Endothelial cell of umbilical vein (primary cell): ENCODE measurements at regions not wholly inside any gene's neighbourhood (a gene's known extent, or its start where the extent isn't known, plus 50 kb on each side); places are given as distances from the start of the nearest gene placed in this dataset.

ENCODE experiments used
- EZH2 ChIP-seq: IDR thresholded peaks from 2 replicates; pipeline ENCODE4 v1.6.1; 2012; ENCODE audit warnings: borderline replicate concordance, low read depth, mild to moderate bottlenecking, moderate library complexity, low read length, inconsistent platforms; ENCODE audit not compliant: severe bottlenecking
- FOS ChIP-seq: IDR thresholded peaks from 2 replicates; pipeline ENCODE4 v1.6.1; 2011; ENCODE audit warnings: mild to moderate bottlenecking, low read length, moderate library complexity, borderline replicate concordance; ENCODE audit not compliant: insufficient read depth
- JUN ChIP-seq: IDR thresholded peaks from 2 replicates; pipeline ENCODE4 v1.6.1; 2011; ENCODE audit warnings: borderline replicate concordance, low read depth; ENCODE audit not compliant: insufficient read length, insufficient read depth
- POLR2A ChIP-seq: IDR thresholded peaks from 2 replicates; pipeline ENCODE4 v1.6.1; 2012; ENCODE audit warnings: low read depth, mild to moderate bottlenecking, control low read depth, low read length
- POLR2AphosphoS5 ChIP-seq: IDR thresholded peaks from 2 replicates; pipeline ENCODE4 v1.6.1; 2012; ENCODE audit warnings: low read depth, mild to moderate bottlenecking, control low read depth, low read length, moderate library complexity; ENCODE audit not compliant: insufficient read depth
- TF ChIP-seq, protein P1 (sequence below), 2 donors: IDR thresholded peaks; 1 replicate in 1 of 2; 2 replicates in 1 of 2; pipeline ENCODE4 v1.5.1; 2011; ENCODE audit warnings: low read length in 2 of 2, mild to moderate bottlenecking in 2 of 2, moderate library complexity in 2 of 2, control low read depth in 1 of 2, inconsistent platforms in 1 of 2, low read depth in 1 of 2; ENCODE audit not compliant: insufficient read depth in 1 of 2; ENCODE audit errors: extremely low read depth in 1 of 2

DNA sequence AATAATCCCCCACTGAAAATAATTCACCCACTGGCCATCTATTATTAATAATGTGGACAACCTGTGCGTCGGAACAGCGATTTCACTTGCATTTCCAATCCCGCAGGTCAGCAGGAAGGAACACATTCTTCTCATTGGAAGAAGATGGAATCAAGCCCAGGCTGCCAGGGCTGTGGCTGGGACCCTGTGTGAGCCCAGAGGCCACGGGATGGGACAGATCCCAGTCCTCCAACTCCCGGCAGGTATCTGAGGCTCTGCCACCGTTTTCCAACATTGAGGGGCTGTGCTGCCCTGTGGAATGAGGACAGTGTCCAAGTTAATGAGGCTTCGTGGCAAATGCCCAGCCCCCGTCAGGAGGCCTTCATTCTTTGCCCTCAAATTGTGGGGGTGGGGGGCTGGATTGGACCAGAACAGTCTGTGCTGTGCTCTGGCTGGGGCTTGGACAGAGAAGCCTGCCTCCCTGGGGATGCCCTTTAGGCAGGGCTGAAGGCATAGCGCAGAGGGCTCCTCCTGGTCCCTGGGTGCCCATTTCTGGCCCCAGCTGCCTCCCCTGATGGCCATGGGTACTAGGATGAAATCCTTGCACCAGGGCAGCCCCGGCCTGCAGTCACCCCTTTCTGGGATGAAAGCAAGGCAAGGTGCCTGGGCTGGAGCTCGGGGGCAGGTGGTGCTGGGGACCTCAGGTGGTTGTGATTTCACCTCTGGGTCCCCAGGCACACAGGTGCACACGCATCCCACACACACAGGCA, 195.0 kb upstream of the PPP1R26 start:
- TF ChIP-seq, protein P1, sequence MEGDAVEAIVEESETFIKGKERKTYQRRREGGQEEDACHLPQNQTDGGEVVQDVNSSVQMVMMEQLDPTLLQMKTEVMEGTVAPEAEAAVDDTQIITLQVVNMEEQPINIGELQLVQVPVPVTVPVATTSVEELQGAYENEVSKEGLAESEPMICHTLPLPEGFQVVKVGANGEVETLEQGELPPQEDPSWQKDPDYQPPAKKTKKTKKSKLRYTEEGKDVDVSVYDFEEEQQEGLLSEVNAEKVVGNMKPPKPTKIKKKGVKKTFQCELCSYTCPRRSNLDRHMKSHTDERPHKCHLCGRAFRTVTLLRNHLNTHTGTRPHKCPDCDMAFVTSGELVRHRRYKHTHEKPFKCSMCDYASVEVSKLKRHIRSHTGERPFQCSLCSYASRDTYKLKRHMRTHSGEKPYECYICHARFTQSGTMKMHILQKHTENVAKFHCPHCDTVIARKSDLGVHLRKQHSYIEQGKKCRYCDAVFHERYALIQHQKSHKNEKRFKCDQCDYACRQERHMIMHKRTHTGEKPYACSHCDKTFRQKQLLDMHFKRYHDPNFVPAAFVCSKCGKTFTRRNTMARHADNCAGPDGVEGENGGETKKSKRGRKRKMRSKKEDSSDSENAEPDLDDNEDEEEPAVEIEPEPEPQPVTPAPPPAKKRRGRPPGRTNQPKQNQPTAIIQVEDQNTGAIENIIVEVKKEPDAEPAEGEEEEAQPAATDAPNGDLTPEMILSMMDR (IDR thresholded peaks at IDR 0.05; ENCODE audit: extremely low read depth in 1 of 2, insufficient read depth in 1 of 2, low read depth in 1 of 2, low read length in 2 of 2), result no peak
- TF ChIP-seq POLR2AphosphoS5, result no peak
- TF ChIP-seq POLR2A, result no peak
- TF ChIP-seq JUN, result no peak
- no peak for TF ChIP-seq EZH2
- no peak for TF ChIP-seq FOS
